Natural killer cell treated with Interleukin-12 subunit alpha and Interleukin-12 subunit beta and Interleukin-15 and Interleukin-18, amount 100 ng/mL, for 72 hours (primary cell): ENCODE measurements at regions not wholly inside any gene's neighbourhood (a gene's known extent, or its start where the extent isn't known, plus 50 kb on each side); places are given as distances from the start of the nearest gene placed in this dataset.
A peak's percentile ranks its signal among the peaks of the same experiment; 100 is the strongest.

Source experiments
- ATAC-seq, 2 donors: fragments of 150-1000 bp; cut with Tn5 transposase in 1 of 2; sonication (Bioruptor Pico), chemical (Tn5 transposase) in 1 of 2; 2 replicates each; pipeline ENCODE4 v1.10.0; 2021
- DNase-seq: peaks from one replicate; pipeline ENCODE4 v3.0.0; 2022; ENCODE audit warnings: low spot score
- H3K27ac Mint-ChIP-seq, 2 donors: 1 replicate in 1 of 2; 2 replicates in 1 of 2; pipeline ENCODE4 v1.8.0; 2022; ENCODE audit warnings: mixed read lengths in 2 of 2, mild to moderate bottlenecking in 1 of 2, moderate library complexity in 1 of 2
- H3K27me3 Mint-ChIP-seq, 2 donors: 1 replicate in 1 of 2; 2 replicates in 1 of 2; pipeline ENCODE4 v1.8.0; 2022; ENCODE audit warnings: mixed read lengths in 2 of 2
- H3K36me3 Mint-ChIP-seq: one replicate; pipeline ENCODE4 v1.8.0; 2022; ENCODE audit warnings: mixed read lengths
- H3K4me1 Mint-ChIP-seq, 2 donors: 1 replicate in 1 of 2; 2 replicates in 1 of 2; pipeline ENCODE4 v1.8.0; 2022; ENCODE audit warnings: low read depth in 2 of 2, mixed read lengths in 2 of 2, mild to moderate bottlenecking in 1 of 2
- H3K4me3 Mint-ChIP-seq: one replicate; pipeline ENCODE4 v1.8.0; 2022; ENCODE audit warnings: mixed read lengths
- H3K9me3 Mint-ChIP-seq: 2 replicates; pipeline ENCODE4 v1.8.0; 2022; ENCODE audit warnings: mixed read lengths

GRCh38 chr3:106194726-106195125 is 325.9 kb upstream of the CBLB start:
- Mint-ChIP-seq H3K9me3 (peaks cover 7% of the 10 kb centered on the region), H3K4me1 (peaks cover 3 to 19% of the 10 kb centered on the region in 2 donors), H3K27ac (no peak overlapping the region), H3K27me3 (no peaks in the 10 kb centered on the region), H3K36me3 (peaks cover 37% of the 10 kb centered on the region), H3K4me3 (no peak overlapping the region)
- DNase-seq (no peak), ATAC-seq (no peak)

GRCh38 chr3:106197532-106198194 is 328.9 kb upstream of the CBLB start:
- no peaks in the 10 kb centered on the region for H3K27me3 Mint-ChIP-seq
- ATAC-seq (no peak), DNase-seq (no peak)
- H3K4me3 Mint-ChIP-seq, result no peak overlapping the region
- peaks cover 7% of the 10 kb centered on the region for H3K9me3 Mint-ChIP-seq
- peaks cover 3 to 23% of the 10 kb centered on the region in 2 donors for H3K4me1 Mint-ChIP-seq
- H3K36me3 Mint-ChIP-seq, result peaks cover 34% of the 10 kb centered on the region
- no peak overlapping the region for H3K27ac Mint-ChIP-seq

GRCh38 chr3:106204160-106204868 is 335.5 kb upstream of the CBLB start:
- ATAC-seq (no peak), DNase-seq (no peak)
- Mint-ChIP-seq H3K27ac (peak overlapping the region in 1 of 2 donors; percentile 32), H3K4me3 (no peak overlapping the region), H3K27me3 (no peaks in the 10 kb centered on the region), H3K9me3 (peaks cover 7% of the 10 kb centered on the region), H3K4me1 (peaks cover 24 to 32% of the 10 kb centered on the region in 2 donors), H3K36me3 (peaks cover 13% of the 10 kb centered on the region)

GRCh38 chr3:106206146-106206545 is 337.3 kb upstream of the CBLB start:
- H3K36me3 Mint-ChIP-seq, result peaks cover 13% of the 10 kb centered on the region
- H3K27ac Mint-ChIP-seq, result peak overlapping the region; percentile 91 to 96
- H3K4me1 Mint-ChIP-seq, result peaks cover 27 to 28% of the 10 kb centered on the region in 2 donors
- peak; percentile 70 to 88 for ATAC-seq
- H3K27me3 Mint-ChIP-seq, result no peaks in the 10 kb centered on the region
- H3K4me3 Mint-ChIP-seq, result peak overlapping the region; percentile 81
- no peak for DNase-seq
- H3K9me3 Mint-ChIP-seq, result peaks cover 7% of the 10 kb centered on the region

- H3K4me1 Mint-ChIP-seq, result peaks cover 27 to 28% of the 10 kb centered on the region in 2 donors
- H3K9me3 Mint-ChIP-seq, result peaks cover 7% of the 10 kb centered on the region
- H3K27me3 Mint-ChIP-seq, result no peaks in the 10 kb centered on the region
- no peak for ATAC-seq
- no peak for DNase-seq
- H3K27ac Mint-ChIP-seq, result peak overlapping the region; percentile 91 to 96
- peaks cover 13% of the 10 kb centered on the region for H3K36me3 Mint-ChIP-seq
- peak overlapping the region; percentile 81 for H3K4me3 Mint-ChIP-seq
Measured at GRCh38 chr3:106206613-106207012, 337.8 kb upstream of the CBLB start.

GRCh38 chr3:106208251-106208650 is 339.4 kb upstream of the CBLB start:
- Mint-ChIP-seq H3K9me3 (peaks cover 7% of the 10 kb centered on the region), H3K4me3 (no peak overlapping the region), H3K4me1 (peaks cover 27 to 28% of the 10 kb centered on the region in 2 donors), H3K36me3 (peaks cover 13% of the 10 kb centered on the region), H3K27me3 (no peaks in the 10 kb centered on the region), H3K27ac (peak overlapping the region in 1 of 2 donors; percentile 96)
- ATAC-seq, result no peak
- DNase-seq, result no peak

GRCh38 chr3:106208967-106209366 is 340.2 kb upstream of the CBLB start:
- H3K27me3 Mint-ChIP-seq, result no peaks in the 10 kb centered on the region
- ATAC-seq, result no peak
- H3K4me3 Mint-ChIP-seq, result no peak overlapping the region
- peaks cover 15% of the 10 kb centered on the region for H3K36me3 Mint-ChIP-seq
- H3K4me1 Mint-ChIP-seq, result peaks cover 30 to 31% of the 10 kb centered on the region in 2 donors
- DNase-seq, result no peak
- H3K9me3 Mint-ChIP-seq, result peaks cover 10% of the 10 kb centered on the region
- no peak overlapping the region for H3K27ac Mint-ChIP-seq

GRCh38 chr3:106209482-106209881 is 340.7 kb upstream of the CBLB start:
- Mint-ChIP-seq H3K27me3 (no peaks in the 10 kb centered on the region), H3K27ac (no peak overlapping the region), H3K4me3 (no peak overlapping the region), H3K36me3 (peaks cover 17% of the 10 kb centered on the region), H3K4me1 (peaks cover 28 to 30% of the 10 kb centered on the region in 2 donors), H3K9me3 (peaks cover 8% of the 10 kb centered on the region)
- ATAC-seq (no peak), DNase-seq (no peak)

GRCh38 chr3:106210923-106211322 is 342.1 kb upstream of the CBLB start:
- peaks cover 27 to 30% of the 10 kb centered on the region in 2 donors for H3K4me1 Mint-ChIP-seq

GRCh38 chr3:106212665-106213222 is 343.9 kb upstream of the CBLB start:
- Mint-ChIP-seq H3K27me3 (no peaks in the 10 kb centered on the region), H3K9me3 (peaks cover 12% of the 10 kb centered on the region), H3K4me1 (peaks cover 15 to 21% of the 10 kb centered on the region in 2 donors), H3K4me3 (no peak overlapping the region), H3K36me3 (peaks cover 19% of the 10 kb centered on the region), H3K27ac (no peak overlapping the region)
- ATAC-seq (no peak), DNase-seq (no peak)

More at GRCh38 chr3:106210923-106211322, 342.1 kb upstream of the CBLB start:
- peaks cover 8% of the 10 kb centered on the region for H3K9me3 Mint-ChIP-seq
- peak overlapping the region; percentile 10 for H3K4me3 Mint-ChIP-seq
- H3K27ac Mint-ChIP-seq, result peak overlapping the region in 1 of 2 donors; percentile 20
- no peaks in the 10 kb centered on the region for H3K27me3 Mint-ChIP-seq
- H3K36me3 Mint-ChIP-seq, result peaks cover 18% of the 10 kb centered on the region
- DNase-seq (no peak), ATAC-seq (no peak)

- DNase-seq (no peak), ATAC-seq (no peak)
- Mint-ChIP-seq H3K9me3 (peaks cover 12% of the 10 kb centered on the region), H3K4me3 (peak overlapping the region; percentile 40), H3K27ac (peak overlapping the region; percentile 7 to 45), H3K27me3 (no peaks in the 10 kb centered on the region), H3K36me3 (peaks cover 20% of the 10 kb centered on the region), H3K4me1 (peaks cover 18 to 21% of the 10 kb centered on the region in 2 donors)
Measured at GRCh38 chr3:106213954-106214353, 345.1 kb upstream of the CBLB start.

- ATAC-seq (no peak), DNase-seq (no peak)
- H3K27ac Mint-ChIP-seq, result peak overlapping the region; percentile 61 to 64
- peaks cover 25% of the 10 kb centered on the region for H3K36me3 Mint-ChIP-seq
- no peaks in the 10 kb centered on the region for H3K27me3 Mint-ChIP-seq
- H3K4me1 Mint-ChIP-seq, result peaks cover 18 to 21% of the 10 kb centered on the region in 2 donors
- H3K4me3 Mint-ChIP-seq, result peak overlapping the region; percentile 39
- peaks cover 12% of the 10 kb centered on the region for H3K9me3 Mint-ChIP-seq
Measured at GRCh38 chr3:106214641-106215040, 345.8 kb upstream of the CBLB start.

GRCh38 chr3:106215047-106215446 is 346.2 kb upstream of the CBLB start:
- H3K36me3 Mint-ChIP-seq, result peaks cover 27% of the 10 kb centered on the region
- peaks cover 18 to 21% of the 10 kb centered on the region in 2 donors for H3K4me1 Mint-ChIP-seq
- peak; percentile 75 to 94 for ATAC-seq
- no peak for DNase-seq
- peak overlapping the region; percentile 39 for H3K4me3 Mint-ChIP-seq
- peaks cover 12% of the 10 kb centered on the region for H3K9me3 Mint-ChIP-seq
- no peaks in the 10 kb centered on the region for H3K27me3 Mint-ChIP-seq
- H3K27ac Mint-ChIP-seq, result peak overlapping the region; percentile 61 to 64

- DNase-seq (no peak), ATAC-seq (no peak)
- peaks cover 20 to 28% of the 10 kb centered on the region in 2 donors for H3K4me1 Mint-ChIP-seq
- H3K27me3 Mint-ChIP-seq, result no peaks in the 10 kb centered on the region
- peaks cover 54% of the 10 kb centered on the region for H3K36me3 Mint-ChIP-seq
- peaks cover 25% of the 10 kb centered on the region for H3K9me3 Mint-ChIP-seq
- no peak overlapping the region for H3K4me3 Mint-ChIP-seq
- no peak overlapping the region for H3K27ac Mint-ChIP-seq
Measured at GRCh38 chr3:106217745-106218144, 348.9 kb upstream of the CBLB start.
